KG1 (cell line): ENCODE measurements at regions not wholly inside any gene's neighbourhood (a gene's known extent, or its start where the extent isn't known, plus 50 kb on each side); places are given as distances from the start of the nearest gene placed in this dataset.

Experiments
- DNase-seq: peaks from one replicate; lab custom pipeline; 2025; lab: John Stamatoyannopoulos, UW

DNA sequence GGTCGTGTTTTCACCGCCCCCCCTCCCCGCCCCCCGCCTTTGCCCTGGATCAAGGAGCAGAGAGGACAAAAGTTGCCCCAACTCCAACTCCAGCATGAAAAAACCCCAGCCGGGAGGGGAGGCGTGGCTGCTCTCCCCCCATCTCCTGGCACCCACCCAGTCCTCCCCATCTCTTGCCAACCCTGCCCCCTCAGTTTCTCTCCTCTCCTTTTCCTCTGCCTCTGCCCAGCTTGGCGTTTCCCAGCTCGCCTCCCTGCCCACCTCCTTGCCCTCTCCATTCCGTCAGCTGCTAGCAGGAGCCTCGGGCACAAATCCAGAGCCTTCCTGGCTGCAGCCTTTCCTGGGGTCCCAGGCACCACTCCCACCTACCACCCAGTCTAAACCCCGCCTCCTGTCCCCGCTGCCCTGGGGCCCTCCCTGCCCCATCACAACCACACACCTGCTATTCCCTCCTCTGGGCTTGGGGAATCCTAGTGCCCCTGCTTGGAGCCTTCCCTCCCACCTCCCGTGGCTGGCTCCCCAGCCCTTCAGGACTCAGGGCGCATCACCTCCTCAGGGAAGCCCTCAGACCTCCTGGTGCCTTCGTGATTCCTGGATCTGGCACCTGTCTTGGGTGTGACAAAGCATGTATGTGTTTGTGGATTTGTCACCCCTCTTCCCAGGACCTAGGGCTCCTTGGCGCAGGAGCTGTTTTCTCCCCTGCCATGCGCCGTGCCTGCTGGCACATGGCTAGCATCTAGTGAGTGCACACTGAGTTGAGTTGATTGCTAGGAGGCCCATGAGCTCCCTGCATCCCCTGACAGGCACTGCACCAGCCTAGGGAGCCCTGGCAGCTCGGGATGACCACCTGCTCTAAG lies 209.1 kb downstream of the TFCP2L1 start:
- DNase-seq, result no peak

GRCh38 chr2:121076498-121076820 lies 208.5 kb downstream of the TFCP2L1 start:
- no peak for DNase-seq

DNA sequence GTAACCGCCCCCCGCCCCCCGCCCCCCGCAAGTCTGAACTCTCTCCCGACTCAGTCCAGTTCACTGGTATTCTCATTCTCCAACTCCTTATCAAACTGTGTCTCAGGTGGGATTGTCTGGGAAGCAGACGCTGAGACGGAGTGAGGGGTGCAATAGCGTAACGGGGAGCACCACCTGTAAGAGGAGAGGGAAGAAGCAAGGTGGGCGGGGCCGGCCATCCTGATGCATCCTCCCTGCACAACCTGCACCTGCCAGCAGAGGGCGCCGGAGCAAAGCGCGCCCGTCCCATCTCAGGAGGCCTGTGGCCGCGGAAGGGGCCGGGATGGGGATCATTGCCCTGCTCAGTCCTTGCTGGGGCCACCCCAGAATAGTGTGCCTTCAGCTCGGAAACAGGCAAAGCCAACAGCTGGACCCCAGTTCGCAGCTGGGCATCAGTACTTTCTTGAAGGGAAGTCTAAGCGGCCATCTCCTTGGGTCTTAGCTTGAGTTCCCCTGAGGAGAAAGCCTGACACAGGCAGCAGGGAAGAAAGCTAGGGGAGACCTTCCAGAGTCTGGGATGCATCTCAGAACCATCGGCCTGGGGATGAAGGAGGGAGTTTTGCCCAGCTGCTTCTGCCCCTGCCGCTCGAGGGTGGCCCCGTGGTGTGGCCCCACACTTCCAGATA lies 208.0 kb downstream of the TFCP2L1 start:
- DNase-seq, result peak; percentile 33

DNA sequence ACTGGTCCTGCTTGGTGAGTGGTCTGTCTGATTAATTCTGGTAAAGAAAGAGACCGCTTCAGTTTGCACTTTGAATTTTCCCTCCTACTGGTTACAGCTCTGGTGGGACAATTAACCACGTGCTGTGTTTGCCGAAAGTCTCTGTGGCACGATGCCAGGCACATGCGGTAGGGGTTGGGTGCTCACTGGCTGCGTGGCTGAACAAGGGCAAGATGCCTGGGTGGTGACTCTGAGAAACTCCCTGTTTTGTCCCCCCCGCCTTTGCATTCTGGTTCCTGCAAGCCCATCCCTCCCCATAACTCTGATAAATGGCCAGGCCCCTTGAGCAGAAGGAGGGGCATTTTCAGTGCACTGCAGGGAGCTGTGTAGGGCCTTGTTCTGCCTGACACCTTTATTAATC lies 206.1 kb downstream of the TFCP2L1 start:
- no peak for DNase-seq

DNA sequence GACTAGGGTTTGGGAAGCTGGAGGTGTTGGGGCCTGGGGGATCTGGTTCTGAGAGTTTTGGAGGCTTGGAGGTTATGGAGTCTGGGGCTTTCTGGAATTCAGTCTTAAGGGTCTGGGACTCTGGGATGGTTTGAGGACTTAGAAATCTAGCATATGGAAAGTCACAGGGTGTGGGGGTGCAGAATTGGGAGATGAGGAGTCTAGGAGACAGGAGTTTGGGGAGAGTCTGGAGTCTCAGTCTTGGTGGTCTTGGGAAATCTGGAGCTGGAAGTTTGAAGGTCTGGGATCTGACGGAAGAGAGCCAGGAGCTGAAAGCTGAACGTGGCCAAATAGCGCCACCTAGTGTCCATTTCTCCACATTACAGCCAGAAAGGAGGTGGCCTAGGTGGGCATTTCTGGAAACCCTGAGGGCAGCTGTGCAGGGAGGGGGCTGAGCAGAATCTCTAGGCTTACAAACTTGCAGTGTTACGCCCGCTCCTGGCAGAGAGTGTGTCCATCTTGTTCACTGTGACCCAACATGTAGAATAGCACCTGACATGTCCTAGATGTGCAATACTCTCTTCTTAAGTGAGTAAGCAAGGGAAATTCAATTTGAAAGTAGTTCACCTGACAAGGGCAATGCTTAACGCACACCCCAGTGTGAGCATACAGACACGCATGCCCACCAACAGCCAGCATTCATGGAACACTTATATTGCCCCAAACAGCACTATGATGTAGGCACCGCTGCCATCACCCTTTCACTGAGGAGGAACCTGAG lies 204.8 kb downstream of the TFCP2L1 start:
- peak; percentile 33 for DNase-seq

DNA sequence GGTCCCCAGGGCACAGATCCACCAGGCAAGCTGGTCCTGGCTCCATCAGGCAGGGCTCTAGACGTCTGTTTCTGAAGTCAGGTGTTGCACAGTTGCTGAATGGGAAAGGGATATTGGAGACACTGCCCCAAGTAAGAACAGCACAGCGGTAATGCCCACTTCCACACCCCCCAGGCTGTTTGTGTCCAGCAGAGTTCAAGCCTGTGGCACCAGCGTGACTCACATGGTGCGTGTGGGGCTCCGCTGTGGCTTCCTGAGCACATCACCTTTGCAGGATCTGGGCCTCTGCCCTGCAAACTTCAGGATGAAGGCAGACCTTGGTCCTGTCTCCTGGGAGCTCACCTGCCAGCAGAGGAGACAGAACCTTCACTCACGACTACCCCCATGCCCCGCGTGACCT lies 203.3 kb downstream of the TFCP2L1 start:
- no peak for DNase-seq

GRCh38 chr2:121082191-121082590 lies 202.8 kb downstream of the TFCP2L1 start:
- no peak for DNase-seq

GRCh38 chr2:121084130-121084680 lies 200.8 kb downstream of the TFCP2L1 start:
- no peak for DNase-seq

- no peak for DNase-seq
These were observed 199.2 kb downstream of the TFCP2L1 start for GRCh38 chr2:121085801-121086200.

GRCh38 chr2:121086450-121086849 lies 198.6 kb downstream of the TFCP2L1 start:
- DNase-seq, result no peak

- no peak for DNase-seq
These were observed 197.9 kb downstream of the TFCP2L1 start for GRCh38 chr2:121087117-121087516.

GRCh38 chr2:121088251-121089165 lies 196.5 kb downstream of the TFCP2L1 start:
- DNase-seq, result no peak

DNA sequence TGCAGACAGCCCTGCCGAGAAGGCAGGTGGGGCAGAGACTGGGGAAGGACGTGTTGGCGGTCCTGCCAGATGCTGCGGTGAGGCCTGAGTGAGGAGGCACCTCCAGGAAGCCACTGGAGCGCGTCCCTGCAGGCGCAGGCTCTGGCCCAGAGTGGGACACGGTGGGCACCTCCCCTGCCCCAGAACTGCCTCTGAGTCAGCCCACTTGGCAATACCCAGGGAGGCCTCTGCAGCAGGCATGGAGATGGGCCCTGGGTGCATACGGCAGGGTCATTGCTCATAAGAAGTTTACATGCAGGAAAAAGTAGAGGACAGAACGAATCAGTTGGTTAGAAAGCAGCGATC lies 195.9 kb downstream of the TFCP2L1 start:
- DNase-seq, result no peak

GRCh38 chr2:121090088-121090715 lies 194.8 kb downstream of the TFCP2L1 start:
- no peak for DNase-seq

DNA sequence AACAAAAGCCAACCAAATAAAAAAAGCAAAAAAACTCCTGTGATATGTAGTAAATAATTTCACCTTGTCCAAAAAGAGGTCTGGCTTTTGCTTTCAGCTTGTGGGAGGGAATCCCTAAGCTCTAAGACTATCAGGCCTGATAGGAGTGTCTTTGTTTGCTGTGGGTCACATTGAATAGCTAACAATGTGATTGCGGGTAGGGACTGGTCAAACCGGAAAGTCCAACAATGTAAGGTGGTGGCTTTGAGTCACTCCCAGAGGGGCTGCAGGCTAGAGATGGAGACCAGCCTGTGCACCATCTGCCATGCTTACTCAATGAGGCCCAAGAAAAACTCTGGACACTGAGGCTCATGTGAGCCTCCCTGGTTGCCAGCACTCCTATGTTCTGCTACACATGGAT lies 192.9 kb downstream of the TFCP2L1 start:
- no peak for DNase-seq

DNA sequence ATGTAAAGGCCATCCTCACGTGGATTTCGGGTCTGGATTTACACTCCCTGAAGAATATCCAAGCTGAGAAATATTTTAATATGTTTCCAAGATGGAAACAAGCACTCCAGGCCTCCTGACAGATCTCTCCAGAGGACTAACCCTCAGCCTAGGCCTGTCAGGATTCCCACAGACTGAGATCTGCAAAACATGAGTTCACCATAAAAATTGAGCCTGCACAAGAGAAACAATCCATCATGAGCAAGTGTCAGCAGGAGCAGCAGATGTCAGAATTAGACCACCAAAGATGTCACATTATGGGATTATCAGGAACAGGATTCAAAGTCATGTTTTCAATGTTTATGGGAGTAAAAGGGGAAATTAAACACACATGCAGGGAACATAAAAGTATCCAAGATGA lies 191.3 kb downstream of the TFCP2L1 start:
- no peak for DNase-seq

- DNase-seq, result no peak
These were observed 190.9 kb downstream of the TFCP2L1 start for GRCh38 chr2:121094101-121094500.

- no peak for DNase-seq
These were observed 190.2 kb downstream of the TFCP2L1 start for GRCh38 chr2:121094845-121095244.

DNA sequence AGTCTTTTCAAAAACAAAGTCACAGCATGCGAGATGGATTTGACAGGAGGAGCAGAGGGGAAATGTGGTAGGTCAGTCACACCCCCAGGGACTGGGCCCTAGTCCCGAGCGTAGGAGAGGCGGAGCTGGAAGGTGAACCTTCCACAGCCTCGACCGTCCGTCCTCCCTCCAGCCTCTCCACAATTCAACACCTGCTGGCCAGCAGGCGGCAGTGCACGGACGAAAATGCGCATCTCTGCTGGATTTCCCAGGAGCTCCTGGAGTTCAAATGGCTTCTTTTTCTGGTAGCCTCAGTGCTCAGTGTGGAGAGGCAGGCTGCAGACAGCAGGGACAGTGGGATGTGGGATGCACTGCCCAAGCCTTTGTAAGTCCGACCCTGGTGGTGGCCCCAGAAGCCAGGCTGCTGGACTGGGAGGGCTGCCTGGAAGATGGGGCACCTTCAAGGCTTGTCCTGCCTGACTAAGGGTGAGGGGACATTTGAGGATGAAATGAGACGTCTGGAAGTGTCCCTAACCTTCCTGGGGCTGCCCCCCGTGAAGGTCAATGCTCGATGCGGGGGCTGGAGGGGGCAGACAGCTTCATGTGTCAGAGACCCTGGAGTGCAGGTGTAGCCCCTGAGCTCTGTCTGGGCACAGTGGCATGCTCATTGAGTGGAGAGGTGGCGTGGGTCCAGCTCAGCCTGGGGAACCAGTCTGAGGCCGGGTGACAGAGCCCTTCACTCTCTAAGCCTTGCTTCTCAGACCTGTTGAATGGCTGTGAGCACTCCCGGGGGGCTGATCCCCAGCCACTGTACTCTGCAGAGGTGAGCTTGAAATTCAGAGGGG lies 189.5 kb downstream of the TFCP2L1 start:
- no peak for DNase-seq

- DNase-seq, result no peak
These were observed 188.4 kb downstream of the TFCP2L1 start for GRCh38 chr2:121096611-121097010.
